Heart right ventricle (tissue), 16 donors: ENCODE measurements at regions not wholly inside any gene's neighbourhood (a gene's known extent, or its start where the extent isn't known, plus 50 kb on each side); places are given as distances from the start of the nearest gene placed in this dataset.

Experiments used
- ATAC-seq, 8 donors: fragments of 200-7000 bp; cut with Tn5 transposase; one replicate each; pipeline ENCODE4 v1.9.1; 2020; ENCODE audit warnings: mild to moderate bottlenecking in 8 of 8, moderate library complexity in 8 of 8, moderate number of reproducible peaks in 1 of 8
- DNase-seq, 2 donors: peaks; one replicate each; pipeline ENCODE4 v3.0.0-alpha.2; 2020
- H3K27ac ChIP-seq, 10 donors: fragments of 200-600 bp; sonication (generic) in 2 of 10; one replicate each; pipeline versions ENCODE4 v1.5.0 to v1.8.0; 2020 to 2022; ENCODE audit warnings: mild to moderate bottlenecking in 3 of 10
- H3K27me3 ChIP-seq, 7 donors: fragments of 200-600 bp; one replicate each; pipeline ENCODE4 v1.8.0; 2021 to 2022; ENCODE audit warnings: mild to moderate bottlenecking in 2 of 7
- H3K36me3 ChIP-seq, 9 donors: fragments of 200-600 bp; sonication (generic) in 1 of 9; one replicate each; pipeline versions ENCODE4 v1.5.0 to v1.8.0; 2020 to 2022; ENCODE audit warnings: mild to moderate bottlenecking in 2 of 9
- H3K4me1 ChIP-seq, 9 donors: fragments of 200-600 bp; sonication (generic) in 1 of 9; one replicate each; pipeline versions ENCODE4 v1.5.0 to v1.8.0; 2020 to 2022; ENCODE audit warnings: mild to moderate bottlenecking in 4 of 9
- H3K4me3 ChIP-seq, 10 donors: fragments of 200-600 bp; sonication (generic) in 2 of 10; one replicate each; pipeline versions ENCODE4 v1.5.0 to v1.8.0; 2020 to 2022; ENCODE audit warnings: mild to moderate bottlenecking in 7 of 10, moderate library complexity in 2 of 10
- H3K9me3 ChIP-seq, 11 donors: fragments of 200-600 bp in 10 of 11; sonication (generic) in 2 of 11; one replicate each; pipeline versions ENCODE4 v1.5.0 to v1.8.0; 2013 to 2022; ENCODE audit warnings: mild to moderate bottlenecking in 2 of 11, control low read depth in 1 of 11, moderate library complexity in 1 of 11
- CTCF ChIP-seq, 9 donors: fragments of 200-600 bp; sonication (generic) in 2 of 9; IDR thresholded peaks; one replicate each; pipeline versions ENCODE4 v1.5.0 to v1.8.0; 2021 to 2022; ENCODE audit warnings: antibody characterized with exemption in 9 of 9, mild to moderate bottlenecking in 5 of 9, moderate library complexity in 1 of 9
- WGBS, 2 donors: extraction: QIAGEN DNeasy Blood & Tissue Kit; methylation state at CpG; one replicate each; pipeline ENCODE4 v1.1.7; 2013; ENCODE audit warnings: inconsistent platforms in 1 of 2; 5-methylcytosine and 5-hydroxymethylcytosine counted together
- intact Hi-C, 10 donors: fragments of 100-400 bp; cut with DNase I; formaldehyde crosslinking; loops; one replicate each; pipeline versions ENCODE4 v1.11.1 to v1.14.2; 2022
- donor health status: Arrhythmogenic right ventricular cardiomyopathy.
- donor health status: ischemic (EF 13 %, LVEDD 7.1; RV severe dilation, severe dysfunction).
- donor health status: healthy with polysubstance abuse.
- donor health status: DM: no; HTN: yes; CAD: no.
- donor health status: DM: no; HTN: no; CAD: no.
- donor health status: ischemic (EF 25% LVEDD 6.9; RV normal size, moderate dysfunction).
- donor health status: ischemic (EF 25% LVEDD 5.7; RV mildly dilated, moderate dysfunction).
- donor health status: healthy.
- donor health status: DM: yes; HTN: yes; CAD: no.
- donor health status: Ischemic cardiomyopathy.
- donor health status: ischemic (EF 35%, LVEDD 5.7; RV mildly dilated, moderate dysfunction).
- donor health status: nonischemic (EF 11% LVEDD 7.7; RV severe dilation, severe dysfunction).
- donor health status: DM: yes; HTN: yes; CAD: no.
- donor health status: PGD.
- donor health status: ischemic (EF 29% LVEDD 5.4; RV normal size, mild dysfunction).
- donor health status: nonischemic (EF 23%, LVEDD 6.1; RV moderate dilation, normal function).

GRCh38 chr5:155903791-155904190, 423.2 kb upstream of the SGCD start:
- TF ChIP-seq CTCF (IDR thresholded peaks at IDR 0.05) = no peak
- Histone ChIP-seq H3K9me3 (no peaks in the 10 kb centered on the region), H3K36me3 (no peaks in the 10 kb centered on the region), H3K27ac (no peak overlapping the region), H3K4me3 (no peak overlapping the region), H3K27me3 (no peaks in the 10 kb centered on the region), H3K4me1 (peaks cover 0 to 31% (median 12%) of the 10 kb centered on the region in 9 donors)
- intact Hi-C loops = no loop called here
- 48 to 77% methylated on average over 4 of the region's 4 CpGs for WGBS, 2 donors
- ATAC-seq (peak in 1 of 8 donors; percentile 9), DNase-seq (no peak)

GRCh38 chr5:155905364-155905763, 421.6 kb upstream of the SGCD start:
- DNase-seq = no peak
- 72 to 74% methylated on average over 3 of the region's 3 CpGs for WGBS, 2 donors
- H3K27me3 ChIP-seq = no peaks in the 10 kb centered on the region
- H3K4me1 ChIP-seq = peaks cover 0 to 26% (median 9%) of the 10 kb centered on the region in 9 donors
- no peaks in the 10 kb centered on the region for H3K9me3 ChIP-seq
- no peak for TF ChIP-seq CTCF (IDR thresholded peaks at IDR 0.05)
- no peak overlapping the region for H3K4me3 ChIP-seq
- no peak for ATAC-seq
- no peaks in the 10 kb centered on the region for H3K36me3 ChIP-seq
- intact Hi-C loops = no loop called here
- no peak overlapping the region for H3K27ac ChIP-seq

- WGBS, 2 donors = 40 to 59% methylated on average over 2 of the region's 2 CpGs
- H3K36me3 ChIP-seq = no peaks in the 10 kb centered on the region
- peak in 2 of 9 donors; percentile 12 to 25 for TF ChIP-seq CTCF (IDR thresholded peaks at IDR 0.05)
- H3K27ac ChIP-seq = no peak overlapping the region
- ATAC-seq (no peak), DNase-seq (no peak)
- intact Hi-C loops = no loop called here
- H3K27me3 ChIP-seq = no peaks in the 10 kb centered on the region
- H3K4me3 ChIP-seq = no peak overlapping the region
- no peaks in the 10 kb centered on the region for H3K9me3 ChIP-seq
- H3K4me1 ChIP-seq = peaks cover 0 to 26% (median 9%) of the 10 kb centered on the region in 9 donors
Observed at GRCh38 chr5:155906046-155906445, 420.9 kb upstream of the SGCD start.

GRCh38 chr5:155908543-155908942, 418.4 kb upstream of the SGCD start:
- 78 to 80% methylated on average over 5 of the region's 5 CpGs for WGBS, 2 donors
- intact Hi-C loops = no loop called here
- Histone ChIP-seq H3K4me1 (peaks cover 0 to 20% (median 6%) of the 10 kb centered on the region in 9 donors), H3K27me3 (no peaks in the 10 kb centered on the region), H3K9me3 (no peaks in the 10 kb centered on the region), H3K27ac (no peak overlapping the region), H3K4me3 (no peak overlapping the region), H3K36me3 (no peaks in the 10 kb centered on the region)
- no peak for TF ChIP-seq CTCF (IDR thresholded peaks at IDR 0.05)
- ATAC-seq (no peak), DNase-seq (no peak)
